ENCODE measurements at regions not wholly inside any gene's neighbourhood (a gene's known extent, or its start where the extent isn't known, plus 50 kb on each side); places are given as distances from the start of the nearest gene placed in this dataset.

GRCh38 chr7:69276011-69276729 is 322.1 kb upstream of the AUTS2 start:
- peak in 1 of 2 donors; percentile 65 for DNase-seq
- intact Hi-C loops (cut with DNase I; ENCODE audit: low total_unique reads) = no loop called here
- TF ChIP-seq POLR2A (IDR thresholded peaks at IDR 0.05) (no peak), POLR2AphosphoS5 (IDR thresholded peaks at IDR 0.05) (no peak), CTCF (IDR thresholded peaks at IDR 0.05) (no peak), EP300 (IDR thresholded peaks at IDR 0.05) (no peak)
- no peaks in the 10 kb centered on the region for H3K36me3 ChIP-seq
- peak overlapping the region in 1 of 5 donors; percentile 15 for H3K27ac ChIP-seq
- H3K4me3 ChIP-seq = no peak overlapping the region
- peaks cover 0 to 16% (median 0%) of the 10 kb centered on the region in 4 donors for H3K4me1 ChIP-seq
- no peaks in the 10 kb centered on the region for H3K27me3 ChIP-seq
- 39 to 76% (median 70%) methylated on average over 3 of the region's 3 CpGs for WGBS, 5 donors
- peaks cover 0 to 11% (median under 1%) of the 10 kb centered on the region in 4 donors for H3K9me3 ChIP-seq

- no peak for TF ChIP-seq EP300 (IDR thresholded peaks at IDR 0.05)
- no peaks in the 10 kb centered on the region for H3K27me3 ChIP-seq
- H3K9me3 ChIP-seq = peaks cover 0 to 11% (median 5%) of the 10 kb centered on the region in 4 donors
- 53 to 66% (median 64%) methylated on average over 5 of the region's 5 CpGs for WGBS, 5 donors
- intact Hi-C loops (cut with DNase I; ENCODE audit: low total_unique reads) = no loop called here
- peaks cover 0 to 12% (median 0%) of the 10 kb centered on the region in 4 donors for H3K4me1 ChIP-seq
- peak in 1 of 2 donors; percentile 40 for DNase-seq
- no peak overlapping the region for H3K4me3 ChIP-seq
- H3K27ac ChIP-seq = no peak overlapping the region
- H3K36me3 ChIP-seq = no peaks in the 10 kb centered on the region
These were observed 320.9 kb upstream of the AUTS2 start for GRCh38 chr7:69277366-69277765.

- WGBS, 5 donors = 35 to 62% (median 56%) methylated on average over 3 of the region's 3 CpGs
- TF ChIP-seq POLR2AphosphoS5 (IDR thresholded peaks at IDR 0.05) (no peak), CTCF (IDR thresholded peaks at IDR 0.05) (no peak), POLR2A (IDR thresholded peaks at IDR 0.05) (no peak), EP300 (IDR thresholded peaks at IDR 0.05) (no peak)
- intact Hi-C loops (cut with DNase I; ENCODE audit: low total_unique reads) = no loop called here
- H3K9me3 ChIP-seq = peaks cover 0 to 11% (median 0%) of the 10 kb centered on the region in 4 donors
- H3K27me3 ChIP-seq = no peaks in the 10 kb centered on the region
- H3K27ac ChIP-seq = no peak overlapping the region
- DNase-seq = peak in 1 of 2 donors; percentile 30
- no peaks in the 10 kb centered on the region for H3K36me3 ChIP-seq
- peaks cover 0 to 12% (median 5%) of the 10 kb centered on the region in 4 donors for H3K4me1 ChIP-seq
- H3K4me3 ChIP-seq = no peak overlapping the region
These were observed 315.3 kb upstream of the AUTS2 start for GRCh38 chr7:69282946-69283345.

- DNase-seq = peak in 1 of 2 donors; percentile 71
- Histone ChIP-seq H3K27ac (no peak overlapping the region), H3K36me3 (no peaks in the 10 kb centered on the region), H3K27me3 (no peaks in the 10 kb centered on the region), H3K4me1 (peaks cover 0 to 12% (median 5%) of the 10 kb centered on the region in 4 donors), H3K4me3 (no peak overlapping the region), H3K9me3 (peaks cover 0 to 11% (median 0%) of the 10 kb centered on the region in 4 donors)
- WGBS, 5 donors = 49 to 67% (median 65%) methylated on average over 8 of the region's 8 CpGs
- no peak for TF ChIP-seq POLR2A (IDR thresholded peaks at IDR 0.05)
- no peak for TF ChIP-seq EP300 (IDR thresholded peaks at IDR 0.05)
- no peak for TF ChIP-seq CTCF (IDR thresholded peaks at IDR 0.05)
- TF ChIP-seq POLR2AphosphoS5 (IDR thresholded peaks at IDR 0.05) = no peak
- intact Hi-C loops (cut with DNase I; ENCODE audit: low total_unique reads) = no loop called here
These were observed 314.9 kb upstream of the AUTS2 start for GRCh38 chr7:69283421-69283820.

GRCh38 chr7:69285854-69286253 is 312.4 kb upstream of the AUTS2 start:
- no peaks in the 10 kb centered on the region for H3K27me3 ChIP-seq
- H3K4me1 ChIP-seq = peaks cover 0 to 12% (median 5%) of the 10 kb centered on the region in 4 donors
- intact Hi-C loops (cut with DNase I; ENCODE audit: low total_unique reads) = no loop called here
- no peaks in the 10 kb centered on the region for H3K36me3 ChIP-seq
- no peak overlapping the region for H3K4me3 ChIP-seq
- H3K27ac ChIP-seq = no peak overlapping the region
- DNase-seq = no peak
- TF ChIP-seq POLR2A (IDR thresholded peaks at IDR 0.05) (no peak), CTCF (IDR thresholded peaks at IDR 0.05) (no peak), EP300 (IDR thresholded peaks at IDR 0.05) (no peak), POLR2AphosphoS5 (IDR thresholded peaks at IDR 0.05) (no peak)
- H3K9me3 ChIP-seq = peaks cover 0 to 11% (median 0%) of the 10 kb centered on the region in 4 donors
